ENCODE measurements at regions not wholly inside any gene's neighbourhood (a gene's known extent, or its start where the extent isn't known, plus 50 kb on each side); places are given as distances from the start of the nearest gene placed in this dataset.

- no peak for DNase-seq (ENCODE audit: low spot score in 2 of 2)
- Histone ChIP-seq H3K4me3 (no peak overlapping the region), H3K4me1 (no peaks in the 10 kb centered on the region), H3K27me3 (peaks cover 6% of the 10 kb centered on the region), H3K27ac (no peak overlapping the region), H3K9me3 (peaks cover 4% of the 10 kb centered on the region), H3K36me3 (no peaks in the 10 kb centered on the region)
- TF ChIP-seq POLR2A (IDR thresholded peaks at IDR 0.05) (no peak), POLR2AphosphoS5 (IDR thresholded peaks at IDR 0.05) (no peak), EP300 (IDR thresholded peaks at IDR 0.05) (no peak), CTCF (IDR thresholded peaks at IDR 0.05) (no peak)
- 81% methylated on average over 2 of the region's 2 CpGs for WGBS
Measured at GRCh38 chr7:68309271-68309670, 1289.0 kb upstream of the AUTS2 start.

- Histone ChIP-seq H3K27ac (no peak overlapping the region), H3K9me3 (peaks cover 4% of the 10 kb centered on the region), H3K27me3 (peaks cover 6% of the 10 kb centered on the region), H3K4me1 (no peaks in the 10 kb centered on the region), H3K4me3 (no peak overlapping the region), H3K36me3 (no peaks in the 10 kb centered on the region)
- TF ChIP-seq EP300 (IDR thresholded peaks at IDR 0.05) = no peak
- TF ChIP-seq POLR2AphosphoS5 (IDR thresholded peaks at IDR 0.05) = no peak
- no peak for TF ChIP-seq CTCF (IDR thresholded peaks at IDR 0.05)
- no peak for DNase-seq (ENCODE audit: low spot score in 2 of 2)
- WGBS = 47% methylated on average over 6 of the region's 6 CpGs
Measured at GRCh38 chr7:68309806-68310205, 1288.5 kb upstream of the AUTS2 start.

GRCh38 chr7:68311958-68312357 lies 1286.3 kb upstream of the AUTS2 start:
- no peaks in the 10 kb centered on the region for H3K9me3 ChIP-seq
- H3K36me3 ChIP-seq = no peaks in the 10 kb centered on the region
- no peaks in the 10 kb centered on the region for H3K4me1 ChIP-seq
- no peak for DNase-seq (ENCODE audit: low spot score in 2 of 2)
- H3K27me3 ChIP-seq = peaks cover 6% of the 10 kb centered on the region
- no peak overlapping the region for H3K4me3 ChIP-seq
- H3K27ac ChIP-seq = no peak overlapping the region
- 85% methylated on average over 6 of the region's 6 CpGs for WGBS
- TF ChIP-seq POLR2AphosphoS5 (IDR thresholded peaks at IDR 0.05) (no peak), POLR2A (IDR thresholded peaks at IDR 0.05) (no peak), EP300 (IDR thresholded peaks at IDR 0.05) (no peak), CTCF (IDR thresholded peaks at IDR 0.05) (no peak)

- DNase-seq (ENCODE audit: low spot score in 2 of 2) = no peak
- no peaks in the 10 kb centered on the region for H3K36me3 ChIP-seq
- 56% methylated on average over 4 of the region's 4 CpGs for WGBS
- no peaks in the 10 kb centered on the region for H3K9me3 ChIP-seq
- H3K27ac ChIP-seq = no peak overlapping the region
- no peaks in the 10 kb centered on the region for H3K4me1 ChIP-seq
- H3K4me3 ChIP-seq = no peak overlapping the region
- H3K27me3 ChIP-seq = no peaks in the 10 kb centered on the region
- no peak for TF ChIP-seq EP300 (IDR thresholded peaks at IDR 0.05)
- no peak for TF ChIP-seq POLR2AphosphoS5 (IDR thresholded peaks at IDR 0.05)
- TF ChIP-seq POLR2A (IDR thresholded peaks at IDR 0.05) = no peak
- no peak for TF ChIP-seq CTCF (IDR thresholded peaks at IDR 0.05)
Measured at GRCh38 chr7:68313806-68314205, 1284.5 kb upstream of the AUTS2 start.

- no peaks in the 10 kb centered on the region for H3K36me3 ChIP-seq
- H3K4me1 ChIP-seq = no peaks in the 10 kb centered on the region
- H3K9me3 ChIP-seq = no peaks in the 10 kb centered on the region
- H3K27me3 ChIP-seq = no peaks in the 10 kb centered on the region
- WGBS = 51% methylated on average over 8 of the region's 8 CpGs
- TF ChIP-seq POLR2AphosphoS5 (IDR thresholded peaks at IDR 0.05) = no peak
- no peak for TF ChIP-seq CTCF (IDR thresholded peaks at IDR 0.05)
- TF ChIP-seq EP300 (IDR thresholded peaks at IDR 0.05) = no peak
- TF ChIP-seq POLR2A (IDR thresholded peaks at IDR 0.05) = no peak
- H3K4me3 ChIP-seq = no peak overlapping the region
- H3K27ac ChIP-seq = no peak overlapping the region
- DNase-seq (ENCODE audit: low spot score in 2 of 2) = no peak
Measured at GRCh38 chr7:68314208-68314607, 1284.1 kb upstream of the AUTS2 start.
